ENCODE measurements at regions not wholly inside any gene's neighbourhood (a gene's known extent, or its start where the extent isn't known, plus 50 kb on each side); places are given as distances from the start of the nearest gene placed in this dataset.

DNA sequence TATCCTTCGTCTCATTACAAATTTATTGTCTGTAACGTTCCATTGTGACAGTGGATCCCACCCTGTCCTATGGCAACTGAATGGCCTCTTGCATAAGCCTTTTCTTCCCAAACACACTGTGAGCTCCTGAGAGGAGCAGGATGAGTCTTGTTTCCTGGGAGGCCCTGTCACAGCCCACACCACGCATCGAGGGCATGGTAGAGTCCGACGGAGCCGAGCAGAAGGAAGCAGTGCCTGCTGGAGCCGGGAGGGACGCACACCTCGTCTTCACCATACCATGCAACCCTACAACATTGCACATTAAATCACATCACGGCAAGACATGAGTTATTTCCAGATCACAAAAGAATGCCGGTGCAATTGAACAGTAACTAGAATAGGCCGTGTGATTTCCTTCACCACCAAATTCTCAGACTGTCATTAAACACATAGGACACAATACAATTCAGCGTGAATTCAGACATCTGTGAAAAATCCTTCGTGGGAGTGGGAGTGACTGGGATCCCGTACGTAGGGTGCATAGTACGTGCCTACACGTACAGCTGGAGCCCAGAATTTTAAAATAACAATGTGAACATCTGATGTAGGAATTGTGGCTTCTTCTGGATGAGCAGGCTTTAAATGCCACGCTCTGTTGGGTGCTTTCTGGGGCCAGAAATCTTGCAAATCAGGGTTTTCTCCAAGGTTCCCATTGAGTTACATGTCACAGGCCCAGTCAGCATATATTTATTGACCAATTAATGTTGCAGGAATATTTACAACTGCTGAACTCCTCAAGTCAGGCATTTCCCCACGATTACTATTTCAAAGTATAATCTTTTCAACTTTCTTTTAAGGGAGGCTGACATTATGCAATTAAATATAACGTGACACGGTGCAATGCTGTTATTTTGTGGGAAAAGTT lies 201.8 kb downstream of the TTLL2 start:
- no peaks in the 10 kb centered on the region for H3K4me1 ChIP-seq
- intact Hi-C loops (cut with DNase I; ENCODE audit: low total_unique reads), result no loop called here
- no peak overlapping the region for H3K4me3 ChIP-seq
- TF ChIP-seq POLR2A (IDR thresholded peaks at IDR 0.05), result no peak
- TF ChIP-seq, protein P1, sequence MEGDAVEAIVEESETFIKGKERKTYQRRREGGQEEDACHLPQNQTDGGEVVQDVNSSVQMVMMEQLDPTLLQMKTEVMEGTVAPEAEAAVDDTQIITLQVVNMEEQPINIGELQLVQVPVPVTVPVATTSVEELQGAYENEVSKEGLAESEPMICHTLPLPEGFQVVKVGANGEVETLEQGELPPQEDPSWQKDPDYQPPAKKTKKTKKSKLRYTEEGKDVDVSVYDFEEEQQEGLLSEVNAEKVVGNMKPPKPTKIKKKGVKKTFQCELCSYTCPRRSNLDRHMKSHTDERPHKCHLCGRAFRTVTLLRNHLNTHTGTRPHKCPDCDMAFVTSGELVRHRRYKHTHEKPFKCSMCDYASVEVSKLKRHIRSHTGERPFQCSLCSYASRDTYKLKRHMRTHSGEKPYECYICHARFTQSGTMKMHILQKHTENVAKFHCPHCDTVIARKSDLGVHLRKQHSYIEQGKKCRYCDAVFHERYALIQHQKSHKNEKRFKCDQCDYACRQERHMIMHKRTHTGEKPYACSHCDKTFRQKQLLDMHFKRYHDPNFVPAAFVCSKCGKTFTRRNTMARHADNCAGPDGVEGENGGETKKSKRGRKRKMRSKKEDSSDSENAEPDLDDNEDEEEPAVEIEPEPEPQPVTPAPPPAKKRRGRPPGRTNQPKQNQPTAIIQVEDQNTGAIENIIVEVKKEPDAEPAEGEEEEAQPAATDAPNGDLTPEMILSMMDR (IDR thresholded peaks at IDR 0.05), result no peak
- no peak for DNase-seq
- no peak overlapping the region for H3K27ac ChIP-seq
- H3K36me3 ChIP-seq (ENCODE audit: low read depth, missing control alignments), result no peaks in the 10 kb centered on the region
- 79 to 82% methylated on average over 23 of the region's 23 CpGs for whole genome bisulfite sequencing, 2 donors
- no peaks in the 10 kb centered on the region for H3K27me3 ChIP-seq
- H3K9me3 ChIP-seq, result no peaks in the 10 kb centered on the region

DNA sequence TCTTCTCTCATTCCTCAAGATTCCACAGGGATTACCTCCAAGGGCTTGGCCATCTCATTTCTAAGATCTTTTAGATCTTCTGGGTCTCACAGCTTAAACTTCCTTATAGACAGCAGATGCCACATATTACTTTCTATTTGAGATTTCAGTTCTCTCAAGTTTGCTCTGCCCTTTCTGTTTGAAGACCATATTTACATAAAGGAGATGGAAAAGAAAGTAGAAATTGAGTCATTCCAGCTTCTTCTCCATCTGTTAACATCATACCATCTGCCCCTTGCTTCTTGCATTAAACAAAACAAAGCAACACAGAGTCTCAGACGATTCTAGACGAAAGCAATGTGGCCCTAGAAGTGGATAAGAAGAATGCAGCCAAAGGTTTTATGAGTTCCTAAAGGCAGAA lies 203.4 kb downstream of the TTLL2 start:
- Histone ChIP-seq H3K27ac (no peak overlapping the region), H3K4me3 (no peak overlapping the region), H3K27me3 (no peaks in the 10 kb centered on the region), H3K9me3 (no peaks in the 10 kb centered on the region), H3K36me3 (ENCODE audit: low read depth, missing control alignments) (no peaks in the 10 kb centered on the region), H3K4me1 (no peaks in the 10 kb centered on the region)
- TF ChIP-seq, protein P1 (IDR thresholded peaks at IDR 0.05), result no peak
- TF ChIP-seq POLR2A (IDR thresholded peaks at IDR 0.05), result no peak
- intact Hi-C loops (cut with DNase I; ENCODE audit: low total_unique reads), result no loop called here
- DNase-seq, result no peak
- 90 to 94% methylated on average over 2 of the region's 2 CpGs for WGBS, 2 donors

DNA sequence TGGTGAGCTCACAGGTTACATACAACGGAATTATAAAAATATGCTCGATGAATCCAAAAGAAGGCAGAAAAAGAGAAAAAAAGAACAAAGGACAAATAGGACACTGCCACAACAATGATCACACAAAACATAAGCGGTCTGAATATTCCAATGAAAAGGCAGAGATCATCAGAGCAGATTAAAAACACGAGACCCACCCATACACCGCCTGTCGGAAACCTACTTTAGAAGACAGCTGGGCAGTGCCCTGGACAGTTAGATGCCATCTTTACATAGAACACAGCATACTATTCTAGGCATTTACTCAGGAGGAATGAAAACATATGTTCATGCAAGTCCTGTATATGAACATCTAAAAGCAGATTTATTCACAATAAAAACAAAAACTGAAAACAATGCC lies 204.1 kb downstream of the TTLL2 start:
- no peaks in the 10 kb centered on the region for H3K9me3 ChIP-seq
- 84 to 89% methylated on average over 5 to 6 of the region's 6 CpGs for WGBS, 2 donors
- intact Hi-C loops (cut with DNase I; ENCODE audit: low total_unique reads), result no loop called here
- no peaks in the 10 kb centered on the region for H3K36me3 ChIP-seq (ENCODE audit: low read depth, missing control alignments)
- no peak for DNase-seq
- TF ChIP-seq POLR2A (IDR thresholded peaks at IDR 0.05), result no peak
- TF ChIP-seq, protein P1 (IDR thresholded peaks at IDR 0.05), result no peak
- H3K4me1 ChIP-seq, result no peaks in the 10 kb centered on the region
- H3K27me3 ChIP-seq, result no peaks in the 10 kb centered on the region
- no peak overlapping the region for H3K27ac ChIP-seq
- no peak overlapping the region for H3K4me3 ChIP-seq

DNA sequence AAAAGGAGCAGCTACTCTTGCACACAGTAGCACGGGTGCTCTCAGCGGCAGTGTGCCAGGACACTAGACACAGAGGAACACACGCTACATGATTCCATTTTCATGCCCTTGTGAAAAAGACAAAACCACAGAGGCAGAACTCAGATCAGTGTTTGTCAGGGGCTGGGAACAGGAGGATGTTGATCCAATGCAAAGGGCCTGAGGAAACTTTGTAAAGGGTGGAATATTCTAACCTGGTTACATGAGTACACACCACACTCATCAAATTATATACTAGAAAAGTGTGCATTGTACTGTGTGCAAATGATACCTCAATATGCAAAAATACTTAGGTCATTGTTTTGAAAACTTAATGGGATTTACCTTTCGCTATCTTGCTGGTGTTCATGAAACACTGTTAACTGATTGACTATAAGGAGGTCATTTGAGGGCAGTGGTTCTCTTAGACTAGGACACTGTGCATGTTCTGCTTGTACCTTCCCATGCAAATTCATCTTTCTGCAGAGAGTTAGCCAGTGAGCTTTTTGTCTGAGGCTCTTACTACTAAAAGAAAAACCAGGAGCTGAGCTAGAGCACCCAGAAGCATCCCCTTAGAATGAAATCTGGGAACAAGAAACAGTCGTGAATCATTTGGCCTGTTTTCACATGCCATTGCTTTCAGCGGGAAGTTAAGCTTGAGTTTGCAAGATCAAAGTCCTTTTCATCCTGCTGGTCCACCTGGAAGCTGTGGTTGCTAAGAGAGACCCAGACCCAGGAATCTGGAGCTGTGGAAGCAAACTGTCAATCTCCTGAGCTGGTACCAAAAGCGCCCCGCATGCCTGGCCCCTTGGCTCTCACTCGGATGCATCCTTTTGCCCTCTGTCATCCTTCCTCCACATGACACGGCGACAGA lies 204.8 kb downstream of the TTLL2 start:
- TF ChIP-seq, protein P1 (IDR thresholded peaks at IDR 0.05), result no peak
- no peak for TF ChIP-seq POLR2A (IDR thresholded peaks at IDR 0.05)
- Histone ChIP-seq H3K27me3 (no peaks in the 10 kb centered on the region), H3K4me3 (no peak overlapping the region), H3K4me1 (no peaks in the 10 kb centered on the region), H3K9me3 (no peaks in the 10 kb centered on the region), H3K36me3 (ENCODE audit: low read depth, missing control alignments) (no peaks in the 10 kb centered on the region), H3K27ac (no peak overlapping the region)
- 91% methylated on average over 11 of the region's 11 CpGs for WGBS, 2 donors
- no peak for DNase-seq
- intact Hi-C loops (cut with DNase I; ENCODE audit: low total_unique reads), result no loop called here
